ENCODE measurements at regions not wholly inside any gene's neighbourhood (a gene's known extent, or its start where the extent isn't known, plus 50 kb on each side); places are given as distances from the start of the nearest gene placed in this dataset.

GRCh38 chr4:38315286-38315685, 348.7 kb upstream of the KLF3 start:
- TF ChIP-seq CTCF (IDR thresholded peaks at IDR 0.05) (no peak), POLR2A (IDR thresholded peaks at IDR 0.05) (no peak)

Measured in right lobe of liver (tissue), 4 donors.